ENCODE measurements at regions not wholly inside any gene's neighbourhood (a gene's known extent, or its start where the extent isn't known, plus 50 kb on each side); places are given as distances from the start of the nearest gene placed in this dataset.

GRCh38 chr10:78552261-78552811, 516.4 kb upstream of the ZMIZ1 start:
- peak overlapping the region in 1 of 2 experiments; percentile 50; a peak in 1 of 4 replicates for H3K27ac ChIP-seq (ENCODE audit: low read depth in 2 of 2, low read length in 1 of 2)
- TF ChIP-seq EZH2phosphoT487 (IDR thresholded peaks at IDR 0.05; ENCODE audit: borderline replicate concordance, low read depth): no peak
- no peak for TF ChIP-seq NFIC (IDR thresholded peaks at IDR 0.05; ENCODE audit: borderline replicate concordance)
- no peak for TF ChIP-seq RFX5 (IDR thresholded peaks at IDR 0.05; ENCODE audit: low read length)
- no peak for TF ChIP-seq MAX (IDR thresholded peaks at IDR 0.05; ENCODE audit: low read depth)
- no peak for TF ChIP-seq RAD21 (IDR thresholded peaks at IDR 0.05; ENCODE audit: low read length)
- H3K79me2 ChIP-seq (ENCODE audit: insufficient read depth): no peaks in the 10 kb centered on the region
- no peak overlapping the region for H2AFZ ChIP-seq (ENCODE audit: low read depth)
- H3K27me3 ChIP-seq (ENCODE audit: insufficient read depth): no peaks in the 10 kb centered on the region
- no peaks in the 10 kb centered on the region for H3K9me3 ChIP-seq
- CTCF ChIA-PET: interaction anchor here (1.1 kb wide), 1 partner anchor 13 kb away, joined by 3 read pairs; no protein-coding TSS in a partner anchor
- WGBS (ENCODE audit: low lambda C conversion rate): 74% methylated on average over 7 of the region's 7 CpGs
- H3F3A ChIP-seq (replicated peaks; ENCODE audit: insufficient read depth): no peaks in the 10 kb centered on the region
- H3K4me3 ChIP-seq (ENCODE audit: low read depth in 2 of 2, low read length in 1 of 2): no peak overlapping the region
- H3K4me2 ChIP-seq: no peak overlapping the region
- POLR2A ChIA-PET: interaction anchor here (0.6 kb wide), 1 partner anchor 79 kb away, joined by 3 read pairs; no protein-coding TSS in a partner anchor
- H3K9ac ChIP-seq: no peak overlapping the region
- no peak for DNase-seq
- H4K20me1 ChIP-seq (ENCODE audit: insufficient read depth): no peaks in the 10 kb centered on the region
- no peaks in the 10 kb centered on the region for H3K36me3 ChIP-seq (replicated peaks in 1 of 2; ENCODE audit: control insufficient read depth in 1 of 2, insufficient read depth in 2 of 2, low read length in 1 of 2)
- H3K9me2 ChIP-seq: no peaks in the 10 kb centered on the region
- peaks cover 0 to 20% of the 10 kb centered on the region in 2 experiments; a peak in 1 of 4 replicates for H3K4me1 ChIP-seq (ENCODE audit: control insufficient read depth in 1 of 2, insufficient read depth in 2 of 2, low read depth in 1 of 2, low read length in 1 of 2)

DNA sequence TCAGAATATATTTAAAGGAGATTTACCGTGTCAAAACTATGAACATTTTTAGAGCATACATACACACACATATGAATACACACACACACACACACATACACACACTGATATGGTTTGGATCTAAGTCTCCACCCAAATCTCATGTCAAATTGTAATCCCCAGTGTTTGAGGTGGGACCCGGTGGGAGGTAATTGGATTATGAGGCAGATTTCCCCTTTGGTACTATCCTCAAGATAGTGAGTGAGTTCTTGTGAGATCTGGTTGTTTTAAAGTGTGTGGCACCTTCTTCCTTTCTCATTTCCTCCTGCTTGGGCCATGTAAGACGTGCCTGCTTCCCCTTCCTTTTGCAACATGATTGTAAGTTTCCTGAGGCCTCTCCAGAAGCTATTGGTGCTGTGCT, 515.0 kb upstream of the ZMIZ1 start:
- WGBS (ENCODE audit: low lambda C conversion rate): 58% methylated on average over 3 of the region's 3 CpGs
- no peak overlapping the region for H3K4me2 ChIP-seq
- H3K27ac ChIP-seq (ENCODE audit: low read depth in 2 of 2, low read length in 1 of 2): no peak overlapping the region
- no peaks in the 10 kb centered on the region for H3K79me2 ChIP-seq (ENCODE audit: insufficient read depth)
- H3K9ac ChIP-seq: no peak overlapping the region
- ChIA-PET POLR2A (no interaction called here), CTCF (no interaction called here)
- peaks cover 0 to 20% of the 10 kb centered on the region in 2 experiments; a peak in 1 of 4 replicates for H3K4me1 ChIP-seq (ENCODE audit: control insufficient read depth in 1 of 2, insufficient read depth in 2 of 2, low read depth in 1 of 2, low read length in 1 of 2)
- no peak for DNase-seq
- H4K20me1 ChIP-seq (ENCODE audit: insufficient read depth): no peaks in the 10 kb centered on the region
- no peaks in the 10 kb centered on the region for H3K36me3 ChIP-seq (replicated peaks in 1 of 2; ENCODE audit: control insufficient read depth in 1 of 2, insufficient read depth in 2 of 2, low read length in 1 of 2)
- no peak overlapping the region for H2AFZ ChIP-seq (ENCODE audit: low read depth)
- no peaks in the 10 kb centered on the region for H3F3A ChIP-seq (replicated peaks; ENCODE audit: insufficient read depth)
- H3K9me3 ChIP-seq: no peaks in the 10 kb centered on the region
- TF ChIP-seq FOXJ3 (CRISPR knock-in tag; IDR thresholded peaks at IDR 0.05) (no peak), SIN3A (IDR thresholded peaks at IDR 0.05; ENCODE audit: borderline replicate concordance, low read depth, low read length) (no peak), EP300 (IDR thresholded peaks at IDR 0.05; ENCODE audit: borderline replicate concordance in 1 of 2, low read depth in 1 of 2, low read length in 1 of 2) (no peak), CHD2 (IDR thresholded peaks at IDR 0.05; ENCODE audit: low read length, partially characterized antibody) (no peak), ELF1 (IDR thresholded peaks at IDR 0.05) (no peak), GATA2 (CRISPR knock-in tag; IDR thresholded peaks at IDR 0.05) (no peak)
- H3K4me3 ChIP-seq (ENCODE audit: low read depth in 2 of 2, low read length in 1 of 2): no peak overlapping the region
- no peaks in the 10 kb centered on the region for H3K27me3 ChIP-seq (ENCODE audit: insufficient read depth)
- H3K9me2 ChIP-seq: no peaks in the 10 kb centered on the region

DNA sequence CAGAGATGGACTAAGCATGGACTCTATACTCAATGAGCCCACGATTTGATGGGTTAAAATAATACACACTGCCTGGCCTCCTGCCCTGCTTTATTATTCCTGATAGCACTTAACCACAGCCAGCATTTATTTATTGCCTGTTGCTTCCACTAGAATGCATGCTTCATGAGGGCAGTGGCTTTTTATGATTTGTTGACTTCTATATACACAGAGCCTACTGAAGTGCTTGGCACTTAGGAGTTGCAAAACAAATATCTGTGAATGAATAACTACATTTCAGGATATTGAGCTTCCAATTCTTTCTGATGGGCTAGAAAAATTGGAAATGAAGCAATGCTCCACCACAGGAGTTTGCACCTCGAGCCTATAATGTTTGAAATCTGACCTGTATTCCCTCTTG, 513.6 kb upstream of the ZMIZ1 start:
- Histone ChIP-seq H3F3A (replicated peaks; ENCODE audit: insufficient read depth) (no peaks in the 10 kb centered on the region), H3K27ac (ENCODE audit: low read depth in 2 of 2, low read length in 1 of 2) (no peak overlapping the region), H2AFZ (ENCODE audit: low read depth) (no peak overlapping the region), H3K36me3 (replicated peaks in 1 of 2; ENCODE audit: control insufficient read depth in 1 of 2, insufficient read depth in 2 of 2, low read length in 1 of 2) (no peaks in the 10 kb centered on the region), H3K4me3 (ENCODE audit: low read depth in 2 of 2, low read length in 1 of 2) (no peak overlapping the region), H3K27me3 (ENCODE audit: insufficient read depth) (no peaks in the 10 kb centered on the region), H3K4me2 (no peak overlapping the region), H3K9me2 (no peaks in the 10 kb centered on the region), H4K20me1 (ENCODE audit: insufficient read depth) (no peaks in the 10 kb centered on the region), H3K9me3 (no peaks in the 10 kb centered on the region), H3K9ac (no peak overlapping the region), H3K79me2 (ENCODE audit: insufficient read depth) (no peaks in the 10 kb centered on the region), H3K4me1 (ENCODE audit: control insufficient read depth in 1 of 2, insufficient read depth in 2 of 2, low read depth in 1 of 2, low read length in 1 of 2) (peaks cover 0 to 22% of the 10 kb centered on the region in 2 experiments; a peak in 1 of 4 replicates)
- no peak for DNase-seq
- ChIA-PET CTCF (no interaction called here), POLR2A (no interaction called here)
- no peak for TF ChIP-seq SMC3 (IDR thresholded peaks at IDR 0.05; ENCODE audit: low read depth, low read length)
- no peak for TF ChIP-seq GABPA (IDR thresholded peaks at IDR 0.05; ENCODE audit: low read depth)
- TF ChIP-seq POLR2AphosphoS5 (IDR thresholded peaks at IDR 0.05; ENCODE audit: low read depth, low read length): no peak
- TF ChIP-seq MXI1 (IDR thresholded peaks at IDR 0.05; ENCODE audit: low read depth, low read length): no peak
- TF ChIP-seq NFIC (IDR thresholded peaks at IDR 0.05; ENCODE audit: borderline replicate concordance): no peak
- TF ChIP-seq IRF3 (IDR thresholded peaks at IDR 0.05; ENCODE audit: low read depth, low read length): no peak
- TF ChIP-seq, protein P1, sequence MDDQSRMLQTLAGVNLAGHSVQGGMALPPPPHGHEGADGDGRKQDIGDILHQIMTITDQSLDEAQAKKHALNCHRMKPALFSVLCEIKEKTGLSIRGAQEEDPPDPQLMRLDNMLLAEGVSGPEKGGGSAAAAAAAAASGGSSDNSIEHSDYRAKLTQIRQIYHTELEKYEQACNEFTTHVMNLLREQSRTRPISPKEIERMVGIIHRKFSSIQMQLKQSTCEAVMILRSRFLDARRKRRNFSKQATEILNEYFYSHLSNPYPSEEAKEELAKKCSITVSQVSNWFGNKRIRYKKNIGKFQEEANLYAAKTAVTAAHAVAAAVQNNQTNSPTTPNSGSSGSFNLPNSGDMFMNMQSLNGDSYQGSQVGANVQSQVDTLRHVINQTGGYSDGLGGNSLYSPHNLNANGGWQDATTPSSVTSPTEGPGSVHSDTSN (IDR thresholded peaks at IDR 0.05): no peak
- TF ChIP-seq EP300 (IDR thresholded peaks at IDR 0.05; ENCODE audit: borderline replicate concordance in 1 of 2, low read depth in 1 of 2, low read length in 1 of 2): no peak
- TF ChIP-seq FOXJ3 (CRISPR knock-in tag; IDR thresholded peaks at IDR 0.05): no peak
- TF ChIP-seq TAF1 (IDR thresholded peaks at IDR 0.05; ENCODE audit: borderline replicate concordance, low read depth, low read length): no peak
- no peak for TF ChIP-seq TEAD4 (IDR thresholded peaks at IDR 0.05; ENCODE audit: borderline replicate concordance, insufficient read depth)
- no peak for TF ChIP-seq NRF1 (IDR thresholded peaks at IDR 0.05; ENCODE audit: low read depth, low read length)
- no peak for TF ChIP-seq TCF12 (IDR thresholded peaks at IDR 0.05)
- no peak for TF ChIP-seq ELF1 (IDR thresholded peaks at IDR 0.05)
- 37% methylated on average over 2 of the region's 2 CpGs for WGBS (ENCODE audit: low lambda C conversion rate)
